IPS-18a (cell line): ENCODE measurements at regions not wholly inside any gene's neighbourhood (a gene's known extent, or its start where the extent isn't known, plus 50 kb on each side); places are given as distances from the start of the nearest gene placed in this dataset.

Experiments used
- H3K27ac ChIP-seq: one replicate; pipeline ENCODE4 v1.5.1; 2013; ENCODE audit warnings: low read length
- H3K27me3 ChIP-seq: one replicate; pipeline ENCODE4 v1.6.1; 2013; ENCODE audit warnings: mild to moderate bottlenecking, low read length; ENCODE audit not compliant: control insufficient read depth, insufficient read depth
- H3K36me3 ChIP-seq: one replicate; pipeline ENCODE4 v1.6.1; 2013; ENCODE audit warnings: low read depth, low read length; ENCODE audit not compliant: control insufficient read depth
- H3K4me1 ChIP-seq: one replicate; pipeline ENCODE4 v1.6.1; 2013; ENCODE audit warnings: low read depth, low read length; ENCODE audit not compliant: control insufficient read depth
- H3K4me3 ChIP-seq: one replicate; pipeline ENCODE4 v1.5.1; 2013; ENCODE audit warnings: low read length
- H3K9ac ChIP-seq: one replicate; pipeline ENCODE4 v1.6.1; 2013; ENCODE audit warnings: mild to moderate bottlenecking, low read length, moderate library complexity
- H3K9me3 ChIP-seq: one replicate; pipeline ENCODE4 v1.6.1; 2013; ENCODE audit warnings: low read depth, low read length; ENCODE audit not compliant: control insufficient read depth

GRCh38 chr5:23353286-23353685, 154.1 kb upstream of the PRDM9 start:
- Histone ChIP-seq H3K9me3 (no peaks in the 10 kb centered on the region), H3K4me3 (no peak overlapping the region), H3K4me1 (no peaks in the 10 kb centered on the region), H3K9ac (no peak overlapping the region), H3K27ac (no peak overlapping the region), H3K27me3 (no peaks in the 10 kb centered on the region), H3K36me3 (no peaks in the 10 kb centered on the region)

GRCh38 chr5:23352446-23352845, 155.0 kb upstream of the PRDM9 start:
- no peak overlapping the region for H3K27ac ChIP-seq

GRCh38 chr5:23343121-23343520, 164.3 kb upstream of the PRDM9 start:
- H3K36me3 ChIP-seq = no peaks in the 10 kb centered on the region
- no peak overlapping the region for H3K4me3 ChIP-seq
- no peaks in the 10 kb centered on the region for H3K9me3 ChIP-seq
- no peak overlapping the region for H3K27ac ChIP-seq
- no peaks in the 10 kb centered on the region for H3K27me3 ChIP-seq
- no peaks in the 10 kb centered on the region for H3K4me1 ChIP-seq
- H3K9ac ChIP-seq = no peak overlapping the region

More at GRCh38 chr5:23352446-23352845, 155.0 kb upstream of the PRDM9 start:
- no peaks in the 10 kb centered on the region for H3K36me3 ChIP-seq
- no peaks in the 10 kb centered on the region for H3K27me3 ChIP-seq
- H3K9me3 ChIP-seq = no peaks in the 10 kb centered on the region
- H3K9ac ChIP-seq = no peak overlapping the region
- no peaks in the 10 kb centered on the region for H3K4me1 ChIP-seq
- H3K4me3 ChIP-seq = no peak overlapping the region

GRCh38 chr5:23332650-23333251, 174.7 kb upstream of the PRDM9 start:
- H3K9ac ChIP-seq = no peak overlapping the region

GRCh38 chr5:23330726-23331125, 176.7 kb upstream of the PRDM9 start:
- Histone ChIP-seq H3K9me3 (no peaks in the 10 kb centered on the region), H3K9ac (no peak overlapping the region), H3K27me3 (no peaks in the 10 kb centered on the region), H3K36me3 (no peaks in the 10 kb centered on the region), H3K27ac (no peak overlapping the region), H3K4me3 (no peak overlapping the region), H3K4me1 (no peaks in the 10 kb centered on the region)

More at GRCh38 chr5:23332650-23333251, 174.7 kb upstream of the PRDM9 start:
- H3K4me1 ChIP-seq = no peaks in the 10 kb centered on the region
- no peak overlapping the region for H3K4me3 ChIP-seq
- no peak overlapping the region for H3K27ac ChIP-seq
- no peaks in the 10 kb centered on the region for H3K36me3 ChIP-seq
- H3K27me3 ChIP-seq = no peaks in the 10 kb centered on the region
- no peaks in the 10 kb centered on the region for H3K9me3 ChIP-seq

GRCh38 chr5:23319901-23320300, 187.5 kb upstream of the PRDM9 start:
- H3K4me1 ChIP-seq = peaks cover 10% of the 10 kb centered on the region
- no peaks in the 10 kb centered on the region for H3K27me3 ChIP-seq
- no peak overlapping the region for H3K9ac ChIP-seq
- H3K9me3 ChIP-seq = no peaks in the 10 kb centered on the region
- H3K36me3 ChIP-seq = no peaks in the 10 kb centered on the region
- no peak overlapping the region for H3K27ac ChIP-seq
- H3K4me3 ChIP-seq = no peak overlapping the region

- no peaks in the 10 kb centered on the region for H3K36me3 ChIP-seq
- no peak overlapping the region for H3K27ac ChIP-seq
- no peak overlapping the region for H3K4me3 ChIP-seq
- peaks cover 10% of the 10 kb centered on the region for H3K4me1 ChIP-seq
- H3K9ac ChIP-seq = no peak overlapping the region
- no peaks in the 10 kb centered on the region for H3K27me3 ChIP-seq
- H3K9me3 ChIP-seq = no peaks in the 10 kb centered on the region
These were observed 188.4 kb upstream of the PRDM9 start for GRCh38 chr5:23318960-23319359.

GRCh38 chr5:23318166-23318565, 189.2 kb upstream of the PRDM9 start:
- no peak overlapping the region for H3K4me3 ChIP-seq
- H3K9ac ChIP-seq = no peak overlapping the region
- H3K9me3 ChIP-seq = no peaks in the 10 kb centered on the region
- H3K27ac ChIP-seq = no peak overlapping the region
- H3K4me1 ChIP-seq = peaks cover 10% of the 10 kb centered on the region
- no peaks in the 10 kb centered on the region for H3K27me3 ChIP-seq
- H3K36me3 ChIP-seq = no peaks in the 10 kb centered on the region

- Histone ChIP-seq H3K9me3 (no peaks in the 10 kb centered on the region), H3K9ac (no peak overlapping the region), H3K27ac (no peak overlapping the region), H3K4me1 (peaks cover 10% of the 10 kb centered on the region), H3K36me3 (no peaks in the 10 kb centered on the region), H3K27me3 (no peaks in the 10 kb centered on the region), H3K4me3 (no peak overlapping the region)
These were observed 191.3 kb upstream of the PRDM9 start for GRCh38 chr5:23316060-23316591.

GRCh38 chr5:23314827-23315226, 192.6 kb upstream of the PRDM9 start:
- Histone ChIP-seq H3K36me3 (no peaks in the 10 kb centered on the region), H3K4me3 (no peak overlapping the region), H3K27me3 (no peaks in the 10 kb centered on the region), H3K4me1 (peaks cover 10% of the 10 kb centered on the region), H3K27ac (no peak overlapping the region), H3K9me3 (no peaks in the 10 kb centered on the region), H3K9ac (no peak overlapping the region)

GRCh38 chr5:23305055-23305454, 202.4 kb upstream of the PRDM9 start:
- H3K27ac ChIP-seq = no peak overlapping the region
- H3K9me3 ChIP-seq = no peaks in the 10 kb centered on the region
- H3K4me3 ChIP-seq = no peak overlapping the region
- no peaks in the 10 kb centered on the region for H3K4me1 ChIP-seq
- no peak overlapping the region for H3K9ac ChIP-seq
- H3K36me3 ChIP-seq = no peaks in the 10 kb centered on the region
- no peaks in the 10 kb centered on the region for H3K27me3 ChIP-seq

GRCh38 chr5:23303836-23304235, 203.6 kb upstream of the PRDM9 start:
- Histone ChIP-seq H3K9me3 (no peaks in the 10 kb centered on the region), H3K27ac (no peak overlapping the region), H3K36me3 (no peaks in the 10 kb centered on the region), H3K4me1 (no peaks in the 10 kb centered on the region), H3K9ac (no peak overlapping the region), H3K27me3 (no peaks in the 10 kb centered on the region), H3K4me3 (no peak overlapping the region)
